NCI-H2029 treated with DMSO at 0.1 percent for 48 hours (cell line): ENCODE measurements at regions not wholly inside any gene's neighbourhood (a gene's known extent, or its start where the extent isn't known, plus 50 kb on each side); places are given as distances from the start of the nearest gene placed in this dataset.

ENCODE experiments used
- DNase-seq: peaks from one replicate; lab custom pipeline; 2025; lab: John Stamatoyannopoulos, UW

- DNase-seq, result no peak
Observed at GRCh38 chr5:88364991-88365390, 96.3 kb upstream of the TMEM161B start.

GRCh38 chr5:88355490-88356050, 86.9 kb upstream of the TMEM161B start:
- DNase-seq, result no peak

- no peak for DNase-seq
Observed at GRCh38 chr5:88325868-88326267, 57.2 kb upstream of the TMEM161B start.

- DNase-seq, result no peak
Observed at GRCh38 chr5:88322785-88323184, 54.1 kb upstream of the TMEM161B start.
